NCI-H2227 (cell line): ENCODE measurements at regions not wholly inside any gene's neighbourhood (a gene's known extent, or its start where the extent isn't known, plus 50 kb on each side); places are given as distances from the start of the nearest gene placed in this dataset.

Source experiments
- DNase-seq: peaks from one replicate; lab custom pipeline; 2025; ENCODE audit not compliant: unreplicated experiment; lab: John Stamatoyannopoulos, UW

DNA sequence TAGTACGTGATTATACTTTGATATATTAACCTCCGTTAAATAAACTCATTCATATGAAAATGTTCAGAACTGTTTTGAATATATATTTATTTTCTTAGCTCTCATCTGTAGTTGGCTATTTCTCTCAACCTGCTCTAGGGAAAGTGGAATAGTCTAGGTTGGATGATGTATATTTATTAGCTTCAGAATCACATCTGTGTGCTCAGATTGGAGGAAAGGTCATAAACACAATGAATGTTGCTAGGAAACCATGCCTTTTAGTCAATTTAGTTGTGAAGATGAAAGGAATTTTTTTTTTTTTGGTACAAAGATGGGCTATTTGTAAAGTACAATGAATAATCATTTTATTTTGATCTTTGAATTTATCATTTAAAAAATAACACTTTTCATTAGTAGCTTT lies 439.1 kb downstream of the FOXG1 start:
- DNase-seq, result peak; percentile 18

DNA sequence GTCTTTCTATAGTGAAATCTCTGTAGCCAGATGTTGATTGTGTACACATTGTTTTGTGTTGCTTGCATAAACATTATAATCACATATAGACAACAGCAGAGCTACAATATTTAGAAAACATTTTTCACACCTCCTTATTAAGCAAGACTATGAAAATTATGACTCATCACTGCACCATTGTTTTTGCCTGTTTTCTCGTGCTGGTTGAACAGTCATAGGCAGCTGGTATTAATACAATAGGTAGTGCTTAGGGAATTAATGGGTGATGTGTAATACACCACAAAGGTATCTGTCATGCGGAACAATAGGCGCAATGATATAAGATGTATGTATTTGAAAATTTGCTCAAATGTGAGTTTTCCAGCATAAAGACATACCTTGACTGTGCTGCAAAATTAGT lies 449.3 kb downstream of the FOXG1 start:
- no peak for DNase-seq

DNA sequence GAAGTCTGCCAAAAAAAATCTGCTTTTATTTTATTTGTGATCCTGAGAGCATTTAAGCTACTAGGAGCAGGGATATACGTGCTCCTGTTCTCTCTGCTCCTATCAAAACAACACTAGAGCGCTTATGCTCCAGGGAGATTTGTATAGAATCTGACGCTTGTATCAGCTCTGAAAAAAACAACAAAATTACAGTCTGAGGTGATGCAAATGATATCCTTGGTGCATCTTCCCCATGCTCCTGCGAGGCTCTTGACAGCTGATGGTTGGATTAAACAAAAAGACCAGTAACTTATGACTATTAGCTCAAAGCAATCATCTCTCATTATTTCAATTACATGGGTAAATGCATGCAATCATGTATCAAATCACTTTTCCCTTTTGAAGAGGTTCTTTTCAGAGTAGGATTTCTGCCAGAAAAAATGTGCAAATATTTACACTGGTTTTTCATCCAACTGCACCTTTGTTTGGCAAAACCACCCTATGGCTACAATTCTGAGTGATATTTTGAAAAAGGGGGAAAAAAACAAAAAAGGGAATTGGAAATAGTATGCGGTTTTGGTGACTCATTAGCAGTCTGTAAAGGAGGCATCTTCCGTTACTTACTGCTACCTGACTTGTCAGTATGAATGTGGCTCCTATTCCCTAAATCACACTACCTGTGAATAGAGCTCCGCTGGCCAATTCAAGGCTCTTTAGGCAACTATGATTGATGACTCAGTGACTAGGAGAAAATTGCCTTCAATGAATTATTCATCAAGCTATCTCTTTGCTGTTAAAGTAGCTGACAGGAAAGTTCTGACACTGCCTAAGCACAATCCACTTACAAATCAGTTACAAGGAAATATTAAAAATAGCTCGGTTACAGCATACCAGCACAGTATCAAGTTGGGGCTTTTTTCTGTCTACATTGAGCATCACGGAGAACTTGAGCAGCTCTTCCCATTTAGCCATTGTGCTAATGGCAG lies 450.0 kb downstream of the FOXG1 start:
- peak; percentile 95 for DNase-seq

DNA sequence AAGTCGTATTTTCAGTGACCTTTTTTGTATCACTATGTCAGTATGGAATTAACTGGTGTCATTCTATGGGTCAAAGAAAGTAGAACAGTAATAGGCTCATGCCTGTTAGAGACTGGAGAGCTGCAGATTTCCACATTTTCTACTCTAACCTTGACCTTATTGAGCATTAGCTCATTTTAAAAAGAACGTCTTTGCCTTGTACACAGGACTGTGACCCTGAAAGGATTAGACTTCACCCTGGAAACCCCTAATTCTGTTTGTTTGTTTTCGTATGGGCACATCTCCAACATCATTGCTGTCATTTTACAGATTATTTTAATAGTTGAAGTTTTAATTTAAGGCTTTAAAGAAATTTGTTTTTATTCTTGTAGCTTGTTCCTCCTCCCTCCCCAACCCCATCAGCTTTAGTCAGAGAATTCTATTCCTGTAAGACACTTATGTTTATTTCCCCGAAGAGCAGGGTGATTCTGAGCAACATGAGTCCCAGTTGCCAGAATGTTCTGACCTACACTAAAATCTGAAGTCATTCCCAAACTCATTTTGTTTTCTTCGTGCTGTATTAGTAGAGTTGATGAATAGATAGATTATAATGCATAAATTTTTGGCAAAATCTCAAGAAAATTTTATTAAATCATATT lies 451.3 kb downstream of the FOXG1 start:
- peak; percentile 73 for DNase-seq

DNA sequence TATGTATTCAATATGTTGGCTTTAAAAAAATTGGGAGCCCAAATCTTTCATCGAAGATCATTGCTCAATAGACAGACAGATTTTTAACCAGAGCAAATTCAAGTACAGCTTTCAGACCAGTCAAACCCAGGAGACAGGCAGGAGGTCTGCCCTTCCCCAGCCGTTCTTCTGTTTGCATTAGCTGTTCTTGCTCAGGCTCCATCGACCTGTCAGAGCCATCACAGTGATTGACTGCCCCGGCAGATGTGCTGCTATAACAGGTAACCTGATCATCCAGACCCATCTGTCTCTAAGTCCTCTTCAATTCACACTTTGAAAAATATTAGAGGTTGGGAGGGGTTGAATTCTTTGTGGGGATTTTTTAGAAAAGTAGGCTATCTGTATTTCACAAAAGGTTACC lies 453.5 kb downstream of the FOXG1 start:
- peak; percentile 80 for DNase-seq

DNA sequence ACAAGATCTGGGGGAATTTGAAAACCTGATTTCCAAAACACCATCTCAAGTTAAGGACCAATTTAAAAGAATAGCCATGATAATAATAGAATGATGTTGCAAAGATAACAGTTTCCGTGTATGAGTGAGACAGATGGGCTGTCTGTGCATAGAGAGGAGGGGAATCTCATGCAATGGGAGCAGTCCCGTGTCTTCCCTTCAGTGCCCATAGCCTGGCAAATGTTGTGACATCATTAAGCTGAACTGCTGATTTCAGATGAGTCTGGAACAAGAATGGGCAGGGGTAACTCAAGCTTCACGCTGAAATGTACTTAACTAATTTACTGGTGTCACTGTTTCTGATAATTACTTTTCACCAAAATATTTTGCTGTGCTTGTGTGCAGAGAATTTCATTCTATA lies 454.0 kb downstream of the FOXG1 start:
- peak; percentile 73 for DNase-seq

DNA sequence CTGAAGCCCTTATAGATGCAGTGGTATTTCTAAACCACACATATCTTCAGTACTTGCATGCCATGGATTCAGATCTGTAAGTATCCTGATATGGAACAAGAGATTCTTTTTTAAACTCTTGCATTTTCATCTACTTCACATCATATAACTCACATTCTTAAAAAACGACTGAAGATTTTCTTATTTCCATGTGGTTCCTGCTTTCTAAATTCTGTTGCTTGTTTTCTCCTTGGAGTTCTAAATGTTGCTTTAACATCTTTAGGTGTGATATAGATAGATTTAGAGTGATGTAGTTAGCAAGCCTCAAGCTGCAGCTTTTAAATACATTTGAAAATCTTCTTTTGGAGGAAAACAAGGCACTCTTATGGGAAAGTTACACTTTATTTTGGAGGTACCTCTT lies 455.4 kb downstream of the FOXG1 start:
- DNase-seq, result no peak

DNA sequence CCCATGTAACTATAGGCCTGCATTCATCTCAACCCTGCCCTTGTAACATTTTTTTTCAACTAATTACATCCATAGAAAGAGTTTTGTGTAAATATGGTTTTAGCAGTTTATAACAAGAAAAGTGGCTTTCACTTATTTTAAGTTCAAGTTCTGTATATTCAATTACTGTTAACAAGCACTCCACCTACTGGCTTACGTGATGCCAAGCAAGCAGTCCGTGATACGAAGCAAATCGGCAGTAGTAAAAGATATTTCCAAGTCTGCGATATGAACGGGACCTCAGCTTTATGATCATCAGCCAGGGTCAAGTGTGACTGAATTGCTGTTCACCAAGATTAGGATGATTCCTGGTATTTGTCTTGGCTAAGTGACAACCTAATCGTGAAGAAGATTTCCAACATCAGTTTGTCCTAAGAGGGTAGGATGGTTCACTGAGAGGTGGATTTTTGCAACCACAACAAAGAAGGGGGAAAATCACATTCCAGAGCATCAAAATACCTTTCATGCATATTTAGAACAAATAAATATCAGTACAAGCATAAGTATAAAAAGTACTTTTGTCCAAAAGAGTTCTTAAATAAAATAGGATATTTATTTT lies 456.2 kb downstream of the FOXG1 start:
- peak; percentile 74 for DNase-seq

DNA sequence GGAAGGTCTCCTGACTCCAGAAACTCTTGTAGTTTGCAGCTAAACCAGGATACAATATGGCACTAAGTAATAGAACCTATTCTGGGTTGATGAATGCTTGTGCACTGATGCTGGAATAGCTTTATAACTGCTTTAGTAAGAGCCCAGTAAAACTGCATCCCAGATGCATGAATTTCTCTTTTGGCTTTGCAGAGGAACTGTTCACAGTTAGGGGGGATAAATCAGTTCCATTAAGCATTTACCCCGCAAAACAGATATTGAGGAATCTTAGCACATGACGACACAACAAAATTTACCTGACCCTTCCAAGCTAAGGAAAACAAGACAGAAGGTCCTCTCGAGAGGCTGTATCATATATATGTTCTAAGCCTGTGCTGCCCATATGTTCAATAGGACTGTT lies 457.4 kb downstream of the FOXG1 start:
- DNase-seq, result no peak

DNA sequence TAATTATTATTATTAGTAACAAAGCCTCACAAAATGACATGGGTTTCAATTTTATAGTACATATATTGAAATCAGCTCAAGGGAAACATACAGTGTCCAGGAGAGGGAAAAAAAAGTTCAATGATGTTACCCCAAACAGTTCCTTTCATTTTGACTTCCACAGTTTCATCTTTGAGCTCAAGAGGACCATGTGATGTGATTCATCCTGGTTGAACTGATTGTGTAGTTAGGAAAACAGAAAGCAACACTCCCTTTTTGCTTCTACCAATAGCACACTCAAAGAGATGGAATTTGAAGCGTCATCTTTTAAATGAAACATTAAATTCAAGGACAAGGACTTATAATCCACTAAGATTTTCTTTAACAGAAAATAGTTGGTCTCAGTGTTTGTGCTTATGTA lies 461.0 kb downstream of the FOXG1 start:
- no peak for DNase-seq

DNA sequence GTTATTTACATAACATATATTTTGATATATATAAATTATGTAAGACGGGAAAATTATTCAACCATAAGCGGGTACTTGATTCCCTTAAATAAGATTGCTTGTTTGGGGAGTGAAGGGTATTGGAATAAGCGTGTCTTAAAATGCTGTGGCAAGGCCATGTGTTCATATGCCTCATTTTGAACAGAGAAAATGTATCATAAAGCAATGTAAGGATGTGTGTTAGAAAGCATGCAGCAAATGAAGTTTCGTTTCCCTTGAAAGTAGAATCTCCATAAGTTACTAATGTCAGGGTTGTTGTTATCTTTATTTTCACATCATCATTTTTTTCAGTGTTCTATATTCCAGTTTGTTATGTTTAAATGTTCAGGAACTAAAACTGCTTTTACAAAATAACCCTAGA lies 465.6 kb downstream of the FOXG1 start:
- no peak for DNase-seq

DNA sequence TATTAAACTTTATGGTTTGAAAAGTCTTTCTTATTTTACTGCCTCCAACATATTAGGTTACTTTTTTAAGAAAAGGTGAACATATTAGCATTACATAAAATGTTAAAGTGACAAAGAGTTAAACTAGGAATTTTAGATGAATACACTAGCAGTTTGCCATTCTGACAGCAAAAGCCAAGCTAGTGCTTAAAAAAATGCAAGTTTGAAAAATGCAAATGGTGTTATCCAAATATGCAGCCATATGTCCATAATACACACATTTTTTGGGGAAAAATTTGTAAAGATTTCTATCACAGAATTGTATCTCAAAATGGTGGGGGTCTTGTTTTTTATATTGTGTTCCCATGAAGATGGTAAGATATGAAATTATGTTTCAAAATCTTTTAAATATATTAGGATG lies 466.1 kb downstream of the FOXG1 start:
- DNase-seq, result no peak

DNA sequence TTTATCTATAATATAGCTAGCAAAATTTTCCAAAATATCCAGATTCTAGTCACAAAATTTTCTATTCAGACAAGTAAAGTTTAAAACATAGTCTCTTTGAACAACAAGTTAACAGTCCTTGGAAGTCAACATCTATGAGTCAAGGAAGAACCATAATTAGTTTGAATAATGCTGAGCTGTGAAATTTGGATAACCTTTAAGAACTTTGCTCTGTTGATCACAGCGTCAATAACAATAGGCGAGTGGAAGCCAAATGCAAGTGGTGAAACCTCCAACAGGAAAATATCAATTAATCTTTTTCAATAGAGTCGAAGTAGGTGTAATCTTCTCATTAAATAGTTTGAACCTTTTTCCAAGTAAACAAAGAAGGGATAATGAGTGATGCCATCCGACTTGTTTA lies 466.6 kb downstream of the FOXG1 start:
- no peak for DNase-seq

DNA sequence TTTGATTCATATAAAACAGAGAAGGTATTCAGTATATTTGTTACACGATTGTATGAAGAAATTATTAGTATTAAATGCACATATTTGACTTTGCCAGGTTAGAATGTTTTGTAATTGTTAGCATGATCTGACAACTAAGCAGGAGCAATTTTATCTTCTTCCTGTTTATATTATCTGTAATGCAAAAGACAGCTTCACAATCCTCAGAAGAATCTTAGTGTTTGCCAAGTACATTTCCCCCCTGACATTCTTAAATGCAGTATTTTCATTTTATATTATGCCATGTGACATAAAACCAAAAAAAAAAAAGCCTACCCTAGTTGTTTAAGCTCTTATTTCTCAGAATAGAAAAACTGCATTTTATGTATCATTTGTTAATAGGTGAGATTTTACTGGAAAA lies 469.4 kb downstream of the FOXG1 start:
- no peak for DNase-seq

DNA sequence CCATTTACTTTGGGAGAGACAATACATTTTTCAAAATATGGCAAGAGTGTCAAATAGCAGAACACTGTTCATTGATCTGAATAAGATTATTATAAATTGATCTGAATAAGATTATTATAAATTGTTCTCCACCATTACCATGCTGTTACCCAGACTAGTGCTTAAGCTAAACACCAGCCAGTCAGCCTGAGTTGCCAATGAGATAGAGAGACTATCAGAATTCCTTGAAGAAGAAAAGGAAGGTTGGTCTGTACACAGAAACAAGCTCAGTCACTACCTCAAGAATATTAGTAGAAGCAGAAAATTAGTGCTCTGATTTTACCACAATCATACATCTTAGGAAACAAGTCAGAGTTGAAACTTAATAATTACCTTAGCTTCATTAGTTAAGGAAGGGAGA lies 469.8 kb downstream of the FOXG1 start:
- DNase-seq, result no peak

DNA sequence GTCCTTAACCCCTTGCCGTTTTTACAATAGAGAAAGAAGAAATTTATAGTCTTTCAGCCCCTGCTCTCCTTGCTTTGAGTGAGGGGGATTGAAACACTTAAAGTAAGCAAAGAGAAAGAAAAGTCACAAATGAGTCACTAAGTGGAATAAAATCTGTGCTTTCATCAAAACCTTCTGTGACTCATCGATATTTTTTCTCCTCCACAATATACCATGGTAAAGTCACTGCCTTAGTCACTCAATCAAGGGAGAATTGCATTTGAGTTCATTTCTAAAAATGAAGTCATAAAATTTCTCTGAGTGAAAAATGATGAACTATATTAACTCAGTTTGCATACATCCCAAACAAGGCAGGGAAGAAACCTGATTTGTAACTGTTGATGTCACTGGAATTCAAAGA lies 470.3 kb downstream of the FOXG1 start:
- no peak for DNase-seq

DNA sequence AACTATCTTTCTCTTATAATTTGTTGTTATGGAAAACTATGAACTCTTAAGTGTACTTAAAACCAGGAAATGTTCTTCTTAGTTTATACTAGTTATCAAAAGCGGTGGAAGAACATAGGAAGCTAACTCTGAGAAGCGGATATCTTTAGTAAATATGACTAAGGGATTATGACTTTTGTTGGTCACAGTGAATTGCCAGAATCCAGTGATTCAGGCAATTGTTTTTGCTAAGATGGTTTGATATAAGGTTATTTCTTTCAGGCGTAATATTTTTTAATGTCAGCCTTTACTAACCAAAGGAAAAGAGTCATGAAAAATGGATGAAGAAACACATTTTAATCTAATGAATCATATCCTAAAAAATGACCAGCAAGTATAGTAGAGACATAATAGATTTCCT lies 473.5 kb downstream of the FOXG1 start:
- no peak for DNase-seq

DNA sequence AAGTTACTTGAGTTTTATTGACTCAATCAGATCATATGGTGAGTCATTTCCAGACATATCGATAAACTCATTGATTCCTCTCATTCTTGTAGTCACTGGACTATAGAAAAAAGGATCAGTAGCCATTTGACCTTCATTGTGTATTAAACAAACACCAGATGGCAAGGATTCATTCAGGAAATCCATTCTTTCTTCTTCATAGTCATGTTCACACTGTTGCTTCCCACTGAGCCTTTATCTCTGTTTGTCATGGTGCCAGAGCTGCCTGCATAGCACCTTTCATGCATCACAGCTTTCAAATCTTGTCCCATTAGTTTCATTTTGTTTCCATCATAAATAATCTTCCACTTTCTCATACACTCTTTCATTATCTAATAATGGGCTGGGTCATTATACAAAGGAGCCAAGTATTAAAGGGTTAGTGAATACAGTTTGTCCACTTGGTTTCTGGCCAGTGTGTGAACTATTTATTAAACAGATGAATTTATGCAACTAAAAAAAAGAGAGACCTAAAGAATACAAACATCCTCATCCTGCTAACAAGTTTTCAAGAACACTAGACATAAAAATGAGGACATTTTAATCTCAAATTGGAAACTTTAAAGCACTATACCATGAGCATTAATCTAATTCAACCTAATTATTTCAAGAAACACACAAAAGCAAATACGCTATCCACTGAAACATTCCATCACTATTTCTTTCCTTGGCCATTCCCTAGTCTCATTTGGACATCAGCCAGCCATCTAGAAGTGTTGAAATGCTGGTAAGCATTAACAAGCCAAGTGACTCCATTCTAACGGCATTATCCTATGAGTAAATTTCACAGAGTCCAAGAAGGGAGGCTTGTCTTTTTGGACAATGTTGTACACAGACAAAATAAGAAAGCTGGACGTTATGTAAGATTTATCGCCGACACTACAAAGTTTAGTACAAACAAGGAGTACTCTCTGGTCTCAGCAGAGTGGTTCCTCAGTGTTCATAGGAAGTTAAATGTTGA lies 476.5 kb downstream of the FOXG1 start:
- DNase-seq, result peak; percentile 43

DNA sequence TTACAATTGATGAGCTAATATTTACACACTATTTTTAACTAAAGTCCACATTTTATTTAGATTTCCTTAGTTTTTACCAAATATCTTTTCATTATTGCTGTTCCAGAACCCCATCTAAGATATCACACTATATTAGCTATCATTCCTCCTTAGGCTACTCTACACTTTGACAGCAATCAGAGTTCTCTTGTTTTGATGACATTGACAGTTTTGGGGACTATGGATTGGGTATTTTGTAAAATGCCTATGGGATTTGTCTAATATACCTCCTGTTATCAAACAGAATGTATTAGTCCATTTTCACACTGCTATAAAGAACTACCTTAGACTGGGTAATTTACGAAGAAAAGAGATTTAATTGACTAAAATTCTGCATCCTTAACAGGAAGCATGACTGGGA lies 489.1 kb downstream of the FOXG1 start:
- no peak for DNase-seq

DNA sequence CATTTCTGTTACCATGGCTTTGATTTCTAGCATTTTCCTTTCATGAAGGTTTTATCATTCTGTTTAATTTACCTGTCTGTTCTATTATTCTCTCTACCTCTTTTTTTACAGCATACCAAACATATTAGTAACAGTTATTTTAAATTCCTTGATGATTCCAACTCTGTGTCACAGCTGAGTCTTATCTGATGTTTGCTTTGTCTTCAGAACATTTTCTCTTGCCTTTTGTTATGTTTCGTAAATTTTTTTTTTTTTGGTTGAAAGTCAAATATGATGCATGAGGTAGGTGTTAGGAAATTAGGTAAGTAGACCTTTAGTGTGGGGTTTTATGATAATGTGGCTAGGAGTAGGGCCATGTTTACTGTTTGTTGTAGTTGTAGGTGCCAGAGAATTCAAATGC lies 496.4 kb downstream of the FOXG1 start:
- DNase-seq, result no peak

DNA sequence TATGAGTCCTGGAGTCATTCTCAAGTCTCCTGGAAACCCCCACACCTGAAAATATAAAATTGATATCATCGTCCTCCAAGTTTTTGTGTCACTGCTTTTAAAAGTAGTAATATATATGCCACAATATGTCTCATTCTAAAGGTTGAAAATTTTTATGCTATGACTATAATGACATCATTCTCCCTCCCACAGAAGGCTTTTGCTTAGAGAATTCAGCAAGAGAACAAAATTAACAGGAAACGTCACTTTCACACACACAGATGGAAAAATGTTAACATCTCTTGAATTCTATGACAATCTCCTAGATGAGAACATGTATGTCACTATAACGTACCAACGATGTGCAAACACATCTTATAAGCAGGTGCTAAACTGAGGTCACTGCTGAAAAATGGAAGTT lies 498.3 kb downstream of the FOXG1 start:
- no peak for DNase-seq
